GM23338 (cell line): ENCODE measurements at regions not wholly inside any gene's neighbourhood (a gene's known extent, or its start where the extent isn't known, plus 50 kb on each side); places are given as distances from the start of the nearest gene placed in this dataset.

Experiments used
- ATAC-seq: fragments of 200-7000 bp; cut with Tn5 transposase; 3 replicates; pipeline ENCODE4 v1.9.1; 2020
- DNase-seq: peaks from one replicate; pipeline ENCODE4 v3.0.0-alpha.2; 2015; ENCODE audit warnings: low spot score
- H2AFZ ChIP-seq: fragments of 200-600 bp; sonication (generic); 2 replicates; pipeline ENCODE4 v1.8.0; 2016; ENCODE audit warnings: antibody characterized with exemption, mild to moderate bottlenecking, moderate library complexity
- H3F3A ChIP-seq: fragments of 200-600 bp; sonication (generic); replicated peaks from 2 replicates; pipeline ENCODE4 v1.8.0; 2017; ENCODE audit warnings: antibody characterized with exemption, mixed run types, low read depth
- H3K27ac ChIP-seq: fragments of 200-600 bp; sonication (generic); 2 replicates; pipeline ENCODE4 v1.6.1; 2016; ENCODE audit warnings: low read depth
- H3K27me3 ChIP-seq: fragments of 200-600 bp; sonication (generic); 2 replicates; pipeline ENCODE4 v1.8.0; 2016; ENCODE audit warnings: mild to moderate bottlenecking, mixed run types, moderate library complexity; ENCODE audit not compliant: insufficient read depth
- H3K36me3 ChIP-seq: fragments of 200-600 bp; sonication (generic); 2 replicates; pipeline ENCODE4 v1.8.0; 2016; ENCODE audit warnings: mild to moderate bottlenecking; ENCODE audit not compliant: insufficient read depth
- H3K4me1 ChIP-seq: fragments of 200-600 bp; sonication (generic); 2 replicates; pipeline ENCODE4 v1.8.0; 2016; ENCODE audit warnings: mild to moderate bottlenecking, moderate library complexity; ENCODE audit not compliant: insufficient read depth
- H3K4me2 ChIP-seq: fragments of 200-600 bp; sonication (generic); 2 replicates; pipeline ENCODE4 v1.7.1; 2017; ENCODE audit warnings: mixed run types
- H3K4me3 ChIP-seq: fragments of 200-600 bp; sonication (generic); 2 replicates; pipeline ENCODE4 v1.6.1; 2016; ENCODE audit warnings: mixed run types
- H3K79me2 ChIP-seq: fragments of 200-600 bp; sonication (generic); replicated peaks from 2 replicates; pipeline ENCODE4 v1.8.0; 2017; ENCODE audit warnings: mild to moderate bottlenecking; ENCODE audit not compliant: insufficient read depth
- H3K9me2 ChIP-seq: fragments of 200-600 bp; sonication (generic); 2 replicates; pipeline ENCODE4 v1.8.0; 2017; ENCODE audit not compliant: insufficient read depth
- H4K20me1 ChIP-seq: fragments of 200-600 bp; sonication (generic); replicated peaks from 2 replicates; pipeline ENCODE4 v1.8.0; 2017; ENCODE audit warnings: mild to moderate bottlenecking; ENCODE audit not compliant: insufficient read depth
- H3K27ac Mint-ChIP-seq: 2 replicates; pipeline ENCODE4 v1.8.0; 2020; ENCODE audit warnings: inconsistent platforms, mild to moderate bottlenecking, moderate library complexity, mixed read lengths
- H3K27me3 Mint-ChIP-seq: 3 replicates; pipeline ENCODE4 v1.8.0; 2022; ENCODE audit warnings: low read depth, mild to moderate bottlenecking, moderate library complexity, mixed read lengths, inconsistent platforms; ENCODE audit not compliant: insufficient read depth, poor library complexity
- H3K36me3 Mint-ChIP-seq: 3 replicates; pipeline ENCODE4 v1.8.0; 2021; ENCODE audit warnings: low read depth, mild to moderate bottlenecking, inconsistent platforms, moderate library complexity, mixed read lengths
- H3K4me1 Mint-ChIP-seq: 3 replicates; pipeline ENCODE4 v1.8.0; 2020; ENCODE audit warnings: mild to moderate bottlenecking, inconsistent platforms, mixed read lengths
- H3K4me3 Mint-ChIP-seq: 3 replicates; pipeline ENCODE4 v1.8.0; 2021; ENCODE audit warnings: moderate library complexity, mild to moderate bottlenecking, inconsistent platforms, mixed read lengths
- H3K9me3 Mint-ChIP-seq: 3 replicates; pipeline ENCODE4 v1.8.0; 2020; ENCODE audit warnings: moderate library complexity, mild to moderate bottlenecking, inconsistent platforms, mixed read lengths
- CREB1 ChIP-seq: fragments of 250-450 bp; sonication (Bioruptor Pico); IDR thresholded peaks from 2 replicates; pipeline ENCODE4 v1.5.0; 2020; ENCODE audit warnings: low read depth, mild to moderate bottlenecking, moderate library complexity
- EZH2phosphoT487 ChIP-seq: fragments of 200-600 bp; sonication (generic); IDR thresholded peaks from one replicate; pipeline ENCODE4 v1.8.1; 2018; ENCODE audit warnings: antibody characterized with exemption; ENCODE audit not compliant: unreplicated experiment
- JUNB ChIP-seq: IDR thresholded peaks from one replicate; pipeline ENCODE4 v1.6.1; 2016; ENCODE audit warnings: antibody characterized with exemption; ENCODE audit not compliant: unreplicated experiment
- POLR2AphosphoS5 ChIP-seq: IDR thresholded peaks from 2 replicates; pipeline ENCODE4 v1.6.1; 2016; ENCODE audit warnings: antibody characterized with exemption, low read depth
- STAT1 ChIP-seq: IDR thresholded peaks from one replicate; pipeline ENCODE4 v1.6.1; 2016; ENCODE audit warnings: antibody characterized with exemption; ENCODE audit not compliant: unreplicated experiment
- ZNF114 ChIP-seq: fragments of 250-450 bp; sonication (Bioruptor Pico); IDR thresholded peaks from 2 replicates; pipeline ENCODE4 v1.5.0; 2020; ENCODE audit warnings: mild to moderate bottlenecking, moderate library complexity
- ZNF331 ChIP-seq: fragments of 250-450 bp; sonication (Bioruptor Pico); IDR thresholded peaks from 2 replicates; pipeline ENCODE4 v1.5.0; 2020; ENCODE audit warnings: low read depth, mild to moderate bottlenecking, moderate library complexity
- TF ChIP-seq, protein P1 (sequence below): IDR thresholded peaks from one replicate; pipeline ENCODE4 v1.6.1; 2018; ENCODE audit warnings: antibody characterized with exemption; ENCODE audit not compliant: unreplicated experiment
- TF ChIP-seq, protein P2 (sequence below): IDR thresholded peaks from 2 replicates; pipeline ENCODE4 v1.6.1; 2016; ENCODE audit warnings: antibody characterized with exemption
- TF ChIP-seq, protein P3 (sequence below): fragments of 250-450 bp; sonication (Bioruptor Pico); IDR thresholded peaks from 2 replicates; pipeline ENCODE4 v1.5.0; 2020; ENCODE audit warnings: mild to moderate bottlenecking, moderate library complexity

DNA sequence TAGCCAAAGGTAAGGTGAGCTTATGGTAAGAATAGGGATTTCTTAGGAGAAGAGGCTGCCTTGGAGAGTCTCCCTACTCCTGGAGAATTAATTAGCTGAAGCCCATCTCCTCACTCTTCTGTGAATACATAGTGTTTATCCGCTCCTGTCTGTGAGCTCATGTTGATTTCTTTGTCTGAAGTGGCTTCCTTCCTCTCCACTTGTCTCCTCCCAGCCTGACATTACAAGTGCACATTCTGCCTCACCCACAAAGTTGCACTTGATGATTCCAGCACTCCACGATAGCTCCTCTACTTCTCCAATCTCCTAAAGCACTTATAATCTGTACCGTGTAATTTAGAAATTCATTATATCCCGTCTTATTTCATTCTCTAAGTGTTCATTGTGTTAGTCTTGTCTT lies 287.2 kb downstream of the QKI start (continued):
- TF ChIP-seq, protein P1, sequence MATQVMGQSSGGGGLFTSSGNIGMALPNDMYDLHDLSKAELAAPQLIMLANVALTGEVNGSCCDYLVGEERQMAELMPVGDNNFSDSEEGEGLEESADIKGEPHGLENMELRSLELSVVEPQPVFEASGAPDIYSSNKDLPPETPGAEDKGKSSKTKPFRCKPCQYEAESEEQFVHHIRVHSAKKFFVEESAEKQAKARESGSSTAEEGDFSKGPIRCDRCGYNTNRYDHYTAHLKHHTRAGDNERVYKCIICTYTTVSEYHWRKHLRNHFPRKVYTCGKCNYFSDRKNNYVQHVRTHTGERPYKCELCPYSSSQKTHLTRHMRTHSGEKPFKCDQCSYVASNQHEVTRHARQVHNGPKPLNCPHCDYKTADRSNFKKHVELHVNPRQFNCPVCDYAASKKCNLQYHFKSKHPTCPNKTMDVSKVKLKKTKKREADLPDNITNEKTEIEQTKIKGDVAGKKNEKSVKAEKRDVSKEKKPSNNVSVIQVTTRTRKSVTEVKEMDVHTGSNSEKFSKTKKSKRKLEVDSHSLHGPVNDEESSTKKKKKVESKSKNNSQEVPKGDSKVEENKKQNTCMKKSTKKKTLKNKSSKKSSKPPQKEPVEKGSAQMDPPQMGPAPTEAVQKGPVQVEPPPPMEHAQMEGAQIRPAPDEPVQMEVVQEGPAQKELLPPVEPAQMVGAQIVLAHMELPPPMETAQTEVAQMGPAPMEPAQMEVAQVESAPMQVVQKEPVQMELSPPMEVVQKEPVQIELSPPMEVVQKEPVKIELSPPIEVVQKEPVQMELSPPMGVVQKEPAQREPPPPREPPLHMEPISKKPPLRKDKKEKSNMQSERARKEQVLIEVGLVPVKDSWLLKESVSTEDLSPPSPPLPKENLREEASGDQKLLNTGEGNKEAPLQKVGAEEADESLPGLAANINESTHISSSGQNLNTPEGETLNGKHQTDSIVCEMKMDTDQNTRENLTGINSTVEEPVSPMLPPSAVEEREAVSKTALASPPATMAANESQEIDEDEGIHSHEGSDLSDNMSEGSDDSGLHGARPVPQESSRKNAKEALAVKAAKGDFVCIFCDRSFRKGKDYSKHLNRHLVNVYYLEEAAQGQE = no peak
- TF ChIP-seq ZNF114 (CRISPR knock-in tag) (no peak), ZNF331 (CRISPR knock-in tag) (no peak)
- TF ChIP-seq, protein P2, sequence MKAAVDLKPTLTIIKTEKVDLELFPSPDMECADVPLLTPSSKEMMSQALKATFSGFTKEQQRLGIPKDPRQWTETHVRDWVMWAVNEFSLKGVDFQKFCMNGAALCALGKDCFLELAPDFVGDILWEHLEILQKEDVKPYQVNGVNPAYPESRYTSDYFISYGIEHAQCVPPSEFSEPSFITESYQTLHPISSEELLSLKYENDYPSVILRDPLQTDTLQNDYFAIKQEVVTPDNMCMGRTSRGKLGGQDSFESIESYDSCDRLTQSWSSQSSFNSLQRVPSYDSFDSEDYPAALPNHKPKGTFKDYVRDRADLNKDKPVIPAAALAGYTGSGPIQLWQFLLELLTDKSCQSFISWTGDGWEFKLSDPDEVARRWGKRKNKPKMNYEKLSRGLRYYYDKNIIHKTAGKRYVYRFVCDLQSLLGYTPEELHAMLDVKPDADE = no peak

DNA sequence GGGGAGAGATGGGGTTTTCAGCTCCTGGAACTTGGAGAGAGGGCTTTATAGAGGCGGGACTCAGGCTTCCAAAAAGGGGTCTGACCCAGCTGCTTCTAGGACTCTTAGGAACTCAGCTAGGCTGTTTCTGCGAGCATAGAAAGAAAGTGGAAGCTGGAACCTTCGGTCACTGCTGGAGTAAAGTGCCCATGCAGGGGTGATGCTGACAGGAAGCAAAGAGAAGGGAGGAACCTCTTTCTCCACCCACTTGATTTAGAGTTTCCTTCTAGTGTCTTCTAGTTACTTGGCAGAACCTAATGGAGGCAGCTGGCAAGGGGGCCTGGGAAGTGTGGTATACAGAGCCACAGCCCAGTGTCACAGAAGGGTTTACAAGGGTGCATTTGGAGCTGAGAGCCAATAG lies 283.6 kb downstream of the QKI start:
- Histone ChIP-seq H3K9me2 (peaks cover 10% of the 10 kb centered on the region), H3K27me3 (no peaks in the 10 kb centered on the region), H3K4me2 (no peak overlapping the region), H3K4me1 (no peaks in the 10 kb centered on the region), H3K4me3 (no peak overlapping the region), H4K20me1 (no peaks in the 10 kb centered on the region), H3K36me3 (no peaks in the 10 kb centered on the region), H3K27ac (no peak overlapping the region), H3F3A (no peaks in the 10 kb centered on the region), H2AFZ (no peak overlapping the region), H3K79me2 (no peaks in the 10 kb centered on the region)
- DNase-seq (no peak), ATAC-seq (no peak)
- Mint-ChIP-seq H3K27ac (no peak overlapping the region), H3K36me3 (no peaks in the 10 kb centered on the region; the same call in 2 of the 3 replicates), H3K4me1 (no peaks in the 10 kb centered on the region; the same call in 2 of the 3 replicates), H3K4me3 (no peak overlapping the region), H3K27me3 (peaks cover 6% of the 10 kb centered on the region), H3K9me3 (no peaks in the 10 kb centered on the region; the same call in 1 of the 3 replicates)
- TF ChIP-seq ZNF114 (CRISPR knock-in tag) = no peak
- no peak for TF ChIP-seq JUNB
- TF ChIP-seq EZH2phosphoT487 = no peak
- TF ChIP-seq ZNF331 (CRISPR knock-in tag) = no peak
- TF ChIP-seq CREB1 (CRISPR knock-in tag) = no peak
- TF ChIP-seq POLR2AphosphoS5 = no peak
- TF ChIP-seq, protein P3, sequence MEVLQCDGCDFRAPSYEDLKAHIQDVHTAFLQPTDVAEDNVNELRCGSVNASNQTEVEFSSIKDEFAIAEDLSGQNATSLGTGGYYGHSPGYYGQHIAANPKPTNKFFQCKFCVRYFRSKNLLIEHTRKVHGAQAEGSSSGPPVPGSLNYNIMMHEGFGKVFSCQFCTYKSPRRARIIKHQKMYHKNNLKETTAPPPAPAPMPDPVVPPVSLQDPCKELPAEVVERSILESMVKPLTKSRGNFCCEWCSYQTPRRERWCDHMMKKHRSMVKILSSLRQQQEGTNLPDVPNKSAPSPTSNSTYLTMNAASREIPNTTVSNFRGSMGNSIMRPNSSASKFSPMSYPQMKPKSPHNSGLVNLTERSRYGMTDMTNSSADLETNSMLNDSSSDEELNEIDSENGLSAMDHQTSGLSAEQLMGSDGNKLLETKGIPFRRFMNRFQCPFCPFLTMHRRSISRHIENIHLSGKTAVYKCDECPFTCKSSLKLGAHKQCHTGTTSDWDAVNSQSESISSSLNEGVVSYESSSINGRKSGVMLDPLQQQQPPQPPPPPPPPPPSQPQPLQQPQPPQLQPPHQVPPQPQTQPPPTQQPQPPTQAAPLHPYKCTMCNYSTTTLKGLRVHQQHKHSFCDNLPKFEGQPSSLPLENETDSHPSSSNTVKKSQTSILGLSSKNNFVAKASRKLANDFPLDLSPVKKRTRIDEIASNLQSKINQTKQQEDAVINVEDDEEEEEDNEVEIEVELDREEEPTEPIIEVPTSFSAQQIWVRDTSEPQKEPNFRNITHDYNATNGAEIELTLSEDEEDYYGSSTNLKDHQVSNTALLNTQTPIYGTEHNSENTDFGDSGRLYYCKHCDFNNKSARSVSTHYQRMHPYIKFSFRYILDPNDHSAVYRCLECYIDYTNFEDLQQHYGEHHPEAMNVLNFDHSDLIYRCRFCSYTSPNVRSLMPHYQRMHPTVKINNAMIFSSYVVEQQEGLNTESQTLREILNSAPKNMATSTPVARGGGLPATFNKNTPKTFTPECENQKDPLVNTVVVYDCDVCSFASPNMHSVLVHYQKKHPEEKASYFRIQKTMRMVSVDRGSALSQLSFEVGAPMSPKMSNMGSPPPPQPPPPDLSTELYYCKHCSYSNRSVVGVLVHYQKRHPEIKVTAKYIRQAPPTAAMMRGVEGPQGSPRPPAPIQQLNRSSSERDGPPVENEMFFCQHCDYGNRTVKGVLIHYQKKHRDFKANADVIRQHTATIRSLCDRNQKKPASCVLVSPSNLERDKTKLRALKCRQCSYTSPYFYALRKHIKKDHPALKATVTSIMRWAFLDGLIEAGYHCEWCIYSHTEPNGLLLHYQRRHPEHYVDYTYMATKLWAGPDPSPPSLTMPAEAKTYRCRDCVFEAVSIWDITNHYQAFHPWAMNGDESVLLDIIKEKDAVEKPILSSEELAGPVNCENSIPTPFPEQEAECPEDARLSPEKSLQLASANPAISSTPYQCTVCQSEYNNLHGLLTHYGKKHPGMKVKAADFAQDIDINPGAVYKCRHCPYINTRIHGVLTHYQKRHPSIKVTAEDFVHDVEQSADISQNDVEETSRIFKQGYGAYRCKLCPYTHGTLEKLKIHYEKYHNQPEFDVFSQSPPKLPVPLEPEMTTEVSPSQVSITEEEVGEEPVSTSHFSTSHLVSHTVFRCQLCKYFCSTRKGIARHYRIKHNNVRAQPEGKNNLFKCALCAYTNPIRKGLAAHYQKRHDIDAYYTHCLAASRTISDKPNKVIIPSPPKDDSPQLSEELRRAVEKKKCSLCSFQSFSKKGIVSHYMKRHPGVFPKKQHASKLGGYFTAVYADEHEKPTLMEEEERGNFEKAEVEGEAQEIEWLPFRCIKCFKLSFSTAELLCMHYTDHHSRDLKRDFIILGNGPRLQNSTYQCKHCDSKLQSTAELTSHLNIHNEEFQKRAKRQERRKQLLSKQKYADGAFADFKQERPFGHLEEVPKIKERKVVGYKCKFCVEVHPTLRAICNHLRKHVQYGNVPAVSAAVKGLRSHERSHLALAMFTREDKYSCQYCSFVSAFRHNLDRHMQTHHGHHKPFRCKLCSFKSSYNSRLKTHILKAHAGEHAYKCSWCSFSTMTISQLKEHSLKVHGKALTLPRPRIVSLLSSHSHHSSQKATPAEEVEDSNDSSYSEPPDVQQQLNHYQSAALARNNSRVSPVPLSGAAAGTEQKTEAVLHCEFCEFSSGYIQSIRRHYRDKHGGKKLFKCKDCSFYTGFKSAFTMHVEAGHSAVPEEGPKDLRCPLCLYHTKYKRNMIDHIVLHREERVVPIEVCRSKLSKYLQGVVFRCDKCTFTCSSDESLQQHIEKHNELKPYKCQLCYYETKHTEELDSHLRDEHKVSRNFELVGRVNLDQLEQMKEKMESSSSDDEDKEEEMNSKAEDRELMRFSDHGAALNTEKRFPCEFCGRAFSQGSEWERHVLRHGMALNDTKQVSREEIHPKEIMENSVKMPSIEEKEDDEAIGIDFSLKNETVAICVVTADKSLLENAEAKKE (CRISPR knock-in tag) = no peak
- no peak for TF ChIP-seq STAT1
- TF ChIP-seq, protein P1 = no peak
